GM19372 (cell line): ENCODE measurements at regions not wholly inside any gene's neighbourhood (a gene's known extent, or its start where the extent isn't known, plus 50 kb on each side); places are given as distances from the start of the nearest gene placed in this dataset.

Experiments
- ATAC-seq: cut with Tn5 transposase; IDR thresholded peaks from one replicate; pipeline ENCODE4 v1.9.1; 2021; ENCODE audit warnings: mild to moderate bottlenecking, low read depth, moderate library complexity; ENCODE audit not compliant: unreplicated experiment

GRCh38 chr22:48436201-48436931 is 1391.3 kb downstream of the BRD1 start:
- no peak for ATAC-seq

- ATAC-seq = no peak
Observed at GRCh38 chr22:48434868-48435250, 1392.8 kb downstream of the BRD1 start.

GRCh38 chr22:48434156-48434867 is 1393.4 kb downstream of the BRD1 start:
- ATAC-seq = no peak

- ATAC-seq = no peak
Observed at GRCh38 chr22:48433647-48434046, 1394.0 kb downstream of the BRD1 start.

- ATAC-seq = no peak
Observed at GRCh38 chr22:48432781-48433518, 1394.7 kb downstream of the BRD1 start.

GRCh38 chr22:48431536-48432315 is 1395.9 kb downstream of the BRD1 start:
- no peak for ATAC-seq

- ATAC-seq = no peak
Observed at GRCh38 chr22:48431014-48431413, 1396.7 kb downstream of the BRD1 start.

- ATAC-seq = no peak
Observed at GRCh38 chr22:48429446-48430020, 1398.1 kb downstream of the BRD1 start.

GRCh38 chr22:48428631-48429371 is 1398.9 kb downstream of the BRD1 start:
- ATAC-seq = no peak

- no peak for ATAC-seq
Observed at GRCh38 chr22:48427731-48428211, 1399.9 kb downstream of the BRD1 start.

GRCh38 chr22:48426466-48427380 is 1401.0 kb downstream of the BRD1 start:
- no peak for ATAC-seq

- ATAC-seq = no peak
Observed at GRCh38 chr22:48425641-48426040, 1402.0 kb downstream of the BRD1 start.

GRCh38 chr22:48425091-48425506 is 1402.6 kb downstream of the BRD1 start:
- no peak for ATAC-seq

GRCh38 chr22:48424661-48425060 is 1403.0 kb downstream of the BRD1 start:
- ATAC-seq = no peak

- no peak for ATAC-seq
Observed at GRCh38 chr22:48424201-48424627, 1403.5 kb downstream of the BRD1 start.

- ATAC-seq = no peak
Observed at GRCh38 chr22:48423481-48423911, 1404.2 kb downstream of the BRD1 start.

- no peak for ATAC-seq
Observed at GRCh38 chr22:48422900-48423480, 1404.7 kb downstream of the BRD1 start.

GRCh38 chr22:48418831-48419230 is 1408.8 kb downstream of the BRD1 start:
- no peak for ATAC-seq
